ENCODE measurements at regions not wholly inside any gene's neighbourhood (a gene's known extent, or its start where the extent isn't known, plus 50 kb on each side); places are given as distances from the start of the nearest gene placed in this dataset.

DNA sequence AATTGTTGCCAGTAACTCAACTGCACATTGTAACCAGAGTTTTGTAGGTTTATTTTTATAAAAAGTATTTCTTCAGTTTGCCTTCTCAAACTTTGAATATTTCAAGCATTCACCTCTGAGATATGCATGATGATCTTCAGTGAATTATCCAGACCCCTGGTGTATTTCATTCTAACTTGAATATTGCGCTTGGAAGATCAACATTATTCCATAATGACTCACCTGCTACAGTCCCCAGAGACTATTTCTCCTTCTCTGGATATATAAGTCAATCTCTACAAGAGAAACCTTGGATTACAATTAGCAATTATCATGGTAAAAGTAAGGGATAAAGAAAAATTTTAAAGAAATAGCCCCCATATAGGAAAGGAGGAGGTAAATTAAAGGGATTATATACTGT lies 1041.0 kb downstream of the TLE1 start:
- ATAC-seq (ENCODE audit: low FRiP score) = peak; percentile 55
- TF ChIP-seq, protein P1, sequence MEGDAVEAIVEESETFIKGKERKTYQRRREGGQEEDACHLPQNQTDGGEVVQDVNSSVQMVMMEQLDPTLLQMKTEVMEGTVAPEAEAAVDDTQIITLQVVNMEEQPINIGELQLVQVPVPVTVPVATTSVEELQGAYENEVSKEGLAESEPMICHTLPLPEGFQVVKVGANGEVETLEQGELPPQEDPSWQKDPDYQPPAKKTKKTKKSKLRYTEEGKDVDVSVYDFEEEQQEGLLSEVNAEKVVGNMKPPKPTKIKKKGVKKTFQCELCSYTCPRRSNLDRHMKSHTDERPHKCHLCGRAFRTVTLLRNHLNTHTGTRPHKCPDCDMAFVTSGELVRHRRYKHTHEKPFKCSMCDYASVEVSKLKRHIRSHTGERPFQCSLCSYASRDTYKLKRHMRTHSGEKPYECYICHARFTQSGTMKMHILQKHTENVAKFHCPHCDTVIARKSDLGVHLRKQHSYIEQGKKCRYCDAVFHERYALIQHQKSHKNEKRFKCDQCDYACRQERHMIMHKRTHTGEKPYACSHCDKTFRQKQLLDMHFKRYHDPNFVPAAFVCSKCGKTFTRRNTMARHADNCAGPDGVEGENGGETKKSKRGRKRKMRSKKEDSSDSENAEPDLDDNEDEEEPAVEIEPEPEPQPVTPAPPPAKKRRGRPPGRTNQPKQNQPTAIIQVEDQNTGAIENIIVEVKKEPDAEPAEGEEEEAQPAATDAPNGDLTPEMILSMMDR (IDR thresholded peaks at IDR 0.05) = no peak
- no peak for DNase-seq (ENCODE audit: low spot score)

DNA sequence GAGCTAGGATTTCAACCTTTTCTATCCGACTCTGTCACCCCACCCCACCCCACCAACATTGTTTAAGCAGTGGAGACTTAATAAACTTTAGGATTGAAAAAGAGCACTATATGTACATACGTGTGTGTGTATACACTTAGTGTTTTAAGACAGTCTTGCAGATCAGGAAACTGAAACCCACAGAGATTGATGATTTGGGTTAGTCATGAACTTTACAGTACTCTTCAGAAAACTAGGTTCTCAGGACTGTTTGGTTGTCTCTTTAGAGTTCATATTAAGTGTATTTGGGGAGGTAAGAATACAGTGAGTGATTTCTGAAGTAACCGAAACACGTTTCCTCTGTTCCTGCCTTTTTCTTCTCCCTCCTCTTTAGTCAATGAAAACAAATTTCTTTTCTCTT lies 1043.1 kb downstream of the TLE1 start:
- no peak for DNase-seq (ENCODE audit: low spot score)
- no peak for ATAC-seq (ENCODE audit: low FRiP score)

GRCh38 chr9:80644044-80644443 lies 1045.3 kb downstream of the TLE1 start:
- TF ChIP-seq, protein P1 (IDR thresholded peaks at IDR 0.05) = no peak
- DNase-seq (ENCODE audit: low spot score) (no peak), ATAC-seq (ENCODE audit: low FRiP score) (no peak)

More for the DNA sequence above, 1043.1 kb downstream of the TLE1 start:
- TF ChIP-seq, protein P1 (IDR thresholded peaks at IDR 0.05) = no peak

DNA sequence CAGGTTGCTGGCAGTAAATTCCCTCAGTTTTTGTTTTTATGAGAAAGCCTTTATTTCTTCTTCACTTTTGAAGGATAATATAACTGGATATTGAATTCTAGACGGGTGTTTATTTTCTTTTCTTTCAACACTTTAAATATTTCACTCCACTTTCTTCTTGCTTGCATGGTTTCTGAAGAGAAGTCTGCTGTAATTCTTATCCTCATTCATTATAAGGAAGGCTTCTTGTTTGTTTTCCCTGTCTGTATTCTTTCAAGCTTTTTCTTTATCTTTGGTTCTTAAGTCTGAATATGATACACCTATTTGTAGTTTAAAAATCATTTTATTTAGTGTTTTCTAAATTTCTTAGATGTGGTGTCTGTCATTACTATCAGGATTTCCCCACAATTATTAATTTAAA lies 1054.3 kb downstream of the TLE1 start:
- TF ChIP-seq, protein P1 (IDR thresholded peaks at IDR 0.05) = no peak
- DNase-seq (ENCODE audit: low spot score) (no peak), ATAC-seq (ENCODE audit: low FRiP score) (no peak)

GRCh38 chr9:80632041-80632440 lies 1057.3 kb downstream of the TLE1 start:
- TF ChIP-seq, protein P1 (IDR thresholded peaks at IDR 0.05) = no peak
- ATAC-seq (ENCODE audit: low FRiP score) (no peak), DNase-seq (ENCODE audit: low spot score) (no peak)

DNA sequence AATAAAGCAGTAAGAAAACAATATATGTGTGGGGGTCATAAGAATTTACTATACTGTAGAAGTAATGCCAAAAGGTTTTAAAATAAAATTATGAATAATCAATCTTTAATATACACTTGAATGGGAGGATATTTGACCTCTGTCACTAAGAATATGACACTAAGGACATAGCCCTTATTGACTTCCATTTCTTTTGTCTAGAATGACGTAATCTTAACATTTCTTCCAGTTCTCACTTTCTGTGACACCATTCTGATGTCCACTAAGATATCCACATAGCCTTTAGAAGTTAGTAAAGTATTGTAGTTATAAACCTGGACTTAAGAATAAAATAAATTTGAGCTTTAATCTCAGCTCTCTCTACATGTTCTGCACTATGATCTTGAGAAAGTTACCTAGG lies 1050.7 kb downstream of the TLE4 start:
- no peak for ATAC-seq (ENCODE audit: low FRiP score)
- no peak for DNase-seq (ENCODE audit: low spot score)
- TF ChIP-seq, protein P1 (IDR thresholded peaks at IDR 0.05) = no peak

DNA sequence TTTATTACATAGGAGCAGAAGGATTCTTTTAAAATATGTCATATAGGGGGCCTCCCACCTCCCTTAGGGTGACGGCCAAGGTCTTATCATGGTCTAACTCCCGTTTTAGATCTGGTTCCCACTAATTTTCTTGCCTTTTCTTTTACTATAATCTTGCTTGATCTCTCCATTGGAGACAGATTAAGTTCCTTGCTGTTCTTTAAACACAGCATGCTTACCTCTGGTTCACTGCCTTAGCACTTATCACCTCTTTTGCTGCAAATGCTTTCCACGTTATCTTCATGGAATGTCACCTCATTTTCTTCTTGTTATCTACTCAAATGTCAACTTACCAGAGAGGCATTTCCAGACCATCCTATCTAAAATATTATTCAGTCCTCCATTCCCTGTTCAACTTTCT lies 1047.6 kb downstream of the TLE4 start:
- TF ChIP-seq, protein P1 (IDR thresholded peaks at IDR 0.05) = no peak
- no peak for DNase-seq (ENCODE audit: low spot score)
- no peak for ATAC-seq (ENCODE audit: low FRiP score)
